Kidney epithelial cell (primary cell): ENCODE measurements at regions not wholly inside any gene's neighbourhood (a gene's known extent, or its start where the extent isn't known, plus 50 kb on each side); places are given as distances from the start of the nearest gene placed in this dataset.

Source experiments
- DNase-seq: peaks from one replicate; pipeline ENCODE4 v3.0.0-alpha.2; 2010; ENCODE audit warnings: low read depth
- H3K27me3 ChIP-seq: 2 replicates; pipeline ENCODE4 v1.6.0; 2011; ENCODE audit warnings: low read length; ENCODE audit not compliant: control insufficient read depth, insufficient read depth
- H3K36me3 ChIP-seq: 2 replicates; pipeline ENCODE4 v1.5.1; 2011; ENCODE audit warnings: low read length; ENCODE audit not compliant: control insufficient read depth, insufficient read depth
- H3K4me3 ChIP-seq: 2 replicates; pipeline ENCODE4 v1.5.1; 2011; ENCODE audit warnings: low read depth, mild to moderate bottlenecking, control low read depth, low read length
- CTCF ChIP-seq: IDR thresholded peaks from 2 replicates; pipeline ENCODE4 v1.5.1; 2011; ENCODE audit warnings: mild to moderate bottlenecking, moderate library complexity, low read length, control low read depth, inconsistent platforms; ENCODE audit not compliant: insufficient read depth, poor library complexity, severe bottlenecking

DNA sequence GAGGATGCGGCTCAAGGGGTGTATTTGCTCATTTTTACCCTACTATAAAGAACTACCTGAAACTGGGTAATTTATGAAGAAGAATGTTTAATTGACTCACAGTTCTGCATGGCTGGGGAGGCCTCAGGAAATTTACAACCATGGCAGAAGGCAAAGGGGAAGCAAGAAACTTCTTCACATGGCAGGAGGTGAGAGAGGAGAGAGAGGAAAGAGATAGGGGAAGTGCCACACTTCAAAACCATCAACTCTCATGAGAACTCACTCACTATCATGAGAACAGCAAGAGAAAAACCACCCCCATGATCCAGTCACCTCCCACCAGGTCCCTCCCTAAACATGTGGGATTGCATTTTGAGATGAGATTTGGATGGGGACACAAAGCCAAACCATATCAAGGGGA, 192.7 kb downstream of the DIPK2A start:
- H3K27me3 ChIP-seq = no peaks in the 10 kb centered on the region
- no peak for TF ChIP-seq CTCF
- no peak for DNase-seq
- no peaks in the 10 kb centered on the region for H3K36me3 ChIP-seq
- H3K4me3 ChIP-seq = no peak overlapping the region

DNA sequence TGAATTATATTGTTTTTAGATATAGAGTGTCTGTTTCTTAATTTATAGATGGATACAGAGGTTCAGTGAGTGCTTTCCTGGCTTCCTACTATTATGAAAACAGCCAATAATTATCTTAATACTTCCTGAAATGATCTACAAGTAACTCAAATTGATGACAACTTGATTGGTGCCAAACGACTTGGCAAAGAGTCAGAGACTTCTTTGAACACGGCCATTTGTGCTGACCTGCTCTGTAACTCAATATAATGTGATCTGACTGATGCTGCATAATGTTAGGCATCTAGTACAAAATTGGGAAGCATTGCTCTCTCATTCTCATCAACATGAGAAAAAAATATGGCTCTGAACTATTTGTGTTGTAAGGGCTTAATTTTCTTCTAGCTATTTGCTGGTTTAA, 193.9 kb downstream of the DIPK2A start:
- no peak for DNase-seq
- no peak for TF ChIP-seq CTCF
- no peaks in the 10 kb centered on the region for H3K36me3 ChIP-seq
- H3K27me3 ChIP-seq = no peaks in the 10 kb centered on the region
- no peak overlapping the region for H3K4me3 ChIP-seq

GRCh38 chr3:144167634-144168033, 196.0 kb downstream of the DIPK2A start:
- H3K4me3 ChIP-seq = no peak overlapping the region
- TF ChIP-seq CTCF = no peak
- DNase-seq = no peak
- no peaks in the 10 kb centered on the region for H3K27me3 ChIP-seq
- no peaks in the 10 kb centered on the region for H3K36me3 ChIP-seq

GRCh38 chr3:144173491-144173890, 201.9 kb downstream of the DIPK2A start:
- DNase-seq = no peak
- TF ChIP-seq CTCF = no peak
- H3K4me3 ChIP-seq = no peak overlapping the region
- H3K36me3 ChIP-seq = no peaks in the 10 kb centered on the region
- H3K27me3 ChIP-seq = no peaks in the 10 kb centered on the region

DNA sequence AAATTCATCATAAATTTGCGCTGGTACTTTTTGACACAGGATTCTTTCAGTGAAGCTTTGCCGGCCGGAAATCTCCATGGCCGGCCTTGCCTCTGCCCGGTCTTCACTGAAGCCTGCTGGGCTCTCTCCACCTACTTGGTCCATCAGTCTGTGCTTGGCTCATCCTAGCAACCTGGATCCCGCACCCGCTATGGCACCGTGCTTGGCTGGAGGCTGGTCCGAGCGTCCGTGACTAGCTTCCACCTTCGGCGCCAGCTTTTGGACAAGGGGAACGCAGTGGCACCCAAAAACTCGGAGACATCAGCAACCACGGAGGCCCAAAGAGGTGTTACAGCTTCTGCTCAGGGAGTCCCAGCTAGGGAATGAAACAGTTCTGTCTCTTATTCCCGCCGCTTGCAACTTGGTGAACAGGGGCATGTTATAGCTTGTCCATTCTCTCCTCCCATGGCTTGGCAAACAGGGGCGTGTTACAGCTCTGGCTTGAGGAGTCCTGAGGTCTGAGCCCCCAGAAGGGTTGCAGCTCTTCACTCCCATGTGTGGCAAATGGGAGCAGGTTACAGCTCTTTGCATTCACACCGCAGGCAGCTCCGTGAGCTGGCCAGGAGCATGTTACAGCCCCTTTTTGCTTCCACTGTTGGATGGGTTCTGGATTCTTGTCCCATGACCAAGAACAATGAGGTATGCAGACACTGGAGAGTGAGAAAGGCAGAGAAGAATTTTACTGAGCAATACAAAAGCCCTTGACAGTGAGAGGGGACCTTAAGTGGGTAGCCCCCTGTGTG, 204.2 kb downstream of the DIPK2A start:
- Histone ChIP-seq H3K27me3 (no peaks in the 10 kb centered on the region), H3K4me3 (no peak overlapping the region), H3K36me3 (no peaks in the 10 kb centered on the region)
- TF ChIP-seq CTCF = no peak
- DNase-seq = no peak

- Histone ChIP-seq H3K4me3 (no peak overlapping the region), H3K36me3 (no peaks in the 10 kb centered on the region), H3K27me3 (no peaks in the 10 kb centered on the region)
- DNase-seq = no peak
- TF ChIP-seq CTCF = no peak
These were observed 206.0 kb downstream of the DIPK2A start for GRCh38 chr3:144177649-144178048.
